GM23248 (cell line): ENCODE measurements at regions not wholly inside any gene's neighbourhood (a gene's known extent, or its start where the extent isn't known, plus 50 kb on each side); places are given as distances from the start of the nearest gene placed in this dataset.

Experiments used
- EZH2 ChIP-seq: fragments of 200-600 bp; sonication (generic); IDR thresholded peaks from 2 replicates; pipeline ENCODE4 v1.6.1; 2018; ENCODE audit warnings: antibody characterized with exemption, mild to moderate bottlenecking; ENCODE audit not compliant: insufficient read depth, poor library complexity, severe bottlenecking
- EZH2phosphoT487 ChIP-seq: fragments of 200-600 bp; sonication (generic); IDR thresholded peaks from 2 replicates; pipeline ENCODE4 v1.6.1; 2018; ENCODE audit warnings: antibody characterized with exemption, moderate library complexity, mild to moderate bottlenecking, low read depth; ENCODE audit not compliant: insufficient read depth

- no peak for TF ChIP-seq EZH2
- no peak for TF ChIP-seq EZH2phosphoT487
Measured at GRCh38 chr10:2117641-2118040, 380.3 kb upstream of the ADARB2 start.
